SK-N-SH (cell line): ENCODE measurements at regions not wholly inside any gene's neighbourhood (a gene's known extent, or its start where the extent isn't known, plus 50 kb on each side); places are given as distances from the start of the nearest gene placed in this dataset.

ENCODE experiments used
- CTCF ChIP-seq: fragments of 200-600 bp; sonication (generic); IDR thresholded peaks from 2 replicates; pipeline ENCODE4 v1.6.1; 2017; ENCODE audit warnings: antibody characterized with exemption, mild to moderate bottlenecking, moderate library complexity
- POLR2AphosphoS5 ChIP-seq: IDR thresholded peaks from 2 replicates; pipeline ENCODE4 v1.6.1; 2012; ENCODE audit warnings: low read depth, low read length

DNA sequence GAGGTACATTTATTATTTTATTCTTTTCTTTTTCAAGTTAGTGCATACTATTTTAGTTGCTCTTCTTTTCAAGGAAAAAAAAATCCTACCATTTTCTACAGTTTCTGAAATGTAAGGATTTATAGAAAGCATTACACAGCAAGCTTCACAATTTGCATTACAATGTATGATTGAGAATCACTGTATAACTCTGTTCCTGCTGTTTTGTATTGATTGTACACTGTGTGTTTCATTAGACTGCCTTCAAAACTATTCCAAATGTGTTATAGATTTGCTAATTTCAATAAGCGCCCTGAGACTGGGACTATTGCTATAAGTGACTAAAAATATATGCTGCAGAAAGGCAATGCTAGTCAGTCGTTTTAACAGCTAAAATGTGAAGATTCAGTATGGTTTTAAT, 479.7 kb upstream of the EYS start:
- TF ChIP-seq CTCF (no peak), POLR2AphosphoS5 (no peak)
